Keratinocyte (primary cell): ENCODE measurements at regions not wholly inside any gene's neighbourhood (a gene's known extent, or its start where the extent isn't known, plus 50 kb on each side); places are given as distances from the start of the nearest gene placed in this dataset.

Source experiments
- DNase-seq: peaks from one replicate; pipeline ENCODE4 v3.0.0-alpha.2; 2011; ENCODE audit warnings: low read depth, missing footprints, low spot score
- FAIRE-seq: peaks from 2 replicates; lab custom pipeline; 2011; peaks lifted over from hg19 to GRCh38; lab: Jason Lieb, UNC
- H2AFZ ChIP-seq: 2 replicates; pipeline ENCODE4 v1.6.0; 2012; ENCODE audit warnings: low read length, control low read depth, inconsistent platforms; ENCODE audit not compliant: control insufficient read depth
- H3K27ac ChIP-seq: 2 replicates; pipeline ENCODE4 v1.5.1; 2011; ENCODE audit warnings: low read length; ENCODE audit not compliant: control insufficient read depth, insufficient read depth
- H3K27me3 ChIP-seq: 3 replicates; pipeline ENCODE4 v1.6.0; 2011; ENCODE audit warnings: low read length; ENCODE audit not compliant: control insufficient read depth, insufficient read depth; ENCODE audit errors: extremely low read depth
- H3K36me3 ChIP-seq, 2 experiments: 2 replicates in 1 of 2; 3 replicates in 1 of 2; pipeline ENCODE4 v1.5.1; 2011; ENCODE audit warnings: low read length in 2 of 2, mild to moderate bottlenecking in 1 of 2; ENCODE audit not compliant: control insufficient read depth in 2 of 2, insufficient read depth in 2 of 2; ENCODE audit errors: extremely low read depth in 1 of 2
- H3K4me1 ChIP-seq: 3 replicates; pipeline ENCODE4 v1.5.1; 2011; ENCODE audit warnings: low read length; ENCODE audit not compliant: control insufficient read depth, insufficient read depth; ENCODE audit errors: extremely low read depth
- H3K4me2 ChIP-seq: 3 replicates; pipeline ENCODE4 v1.6.0; 2011; ENCODE audit warnings: low read depth, low read length; ENCODE audit not compliant: control insufficient read depth, insufficient read depth; ENCODE audit errors: extremely low read depth
- H3K4me3 ChIP-seq, 3 experiments: fragments of 200-600 bp in 1 of 3; sonication (generic) in 1 of 3; 2 replicates in 2 of 3; 3 replicates in 1 of 3; pipeline ENCODE4 v1.5.1; 2011 to 2016; ENCODE audit warnings: low read length in 3 of 3, mild to moderate bottlenecking in 3 of 3, control low read depth in 2 of 3, inconsistent platforms in 1 of 3, low read depth in 1 of 3, mixed read lengths in 1 of 3, mixed run types in 1 of 3, moderate library complexity in 1 of 3; ENCODE audit not compliant: control insufficient read depth in 2 of 3, insufficient read depth in 2 of 3; ENCODE audit errors: extremely low read depth in 1 of 3
- H3K79me2 ChIP-seq: 2 replicates; pipeline ENCODE4 v1.6.0; 2012; ENCODE audit warnings: low read length; ENCODE audit not compliant: control insufficient read depth, insufficient read depth
- H3K9ac ChIP-seq: 3 replicates; pipeline ENCODE4 v1.6.0; 2011; ENCODE audit warnings: low read length; ENCODE audit not compliant: control insufficient read depth, insufficient read depth; ENCODE audit errors: extremely low read depth
- H3K9me1 ChIP-seq: 3 replicates; pipeline ENCODE4 v1.6.0; 2011; ENCODE audit warnings: low read length; ENCODE audit not compliant: control insufficient read depth, insufficient read depth; ENCODE audit errors: extremely low read depth
- H3K9me3 ChIP-seq: 2 replicates; pipeline ENCODE4 v1.5.1; 2012; ENCODE audit warnings: low read depth, low read length; ENCODE audit not compliant: control insufficient read depth
- H4K20me1 ChIP-seq: 3 replicates; pipeline ENCODE4 v1.6.0; 2011; ENCODE audit warnings: low read length; ENCODE audit not compliant: control insufficient read depth, insufficient read depth; ENCODE audit errors: extremely low read depth
- CTCF ChIP-seq, 3 experiments: IDR thresholded peaks in 1 of 3; conservative IDR thresholded peaks in 1 of 3; optimal IDR thresholded peaks in 1 of 3; 2 replicates in 2 of 3; 3 replicates in 1 of 3; pipeline versions ENCODE3 to v1.5.1; 2011; ENCODE audit warnings: low read length in 3 of 3, mild to moderate bottlenecking in 3 of 3, moderate library complexity in 2 of 3, control low read depth in 1 of 3, inconsistent platforms in 1 of 3; ENCODE audit not compliant: insufficient read depth in 2 of 3; ENCODE audit errors: extremely low read depth in 1 of 3
- EZH2 ChIP-seq: IDR thresholded peaks from one replicate; pipeline ENCODE4 v1.6.1; 2012; ENCODE audit warnings: inconsistent platforms, mild to moderate bottlenecking, low read length, moderate library complexity
- dilution Hi-C: fragments of 300-500 bp; cut with MboI; formaldehyde crosslinking; loops from one replicate; pipeline ENCODE4 v1.7.0; 2020; ENCODE audit warnings: low sequenced_read_pairs; ENCODE audit not compliant: extremely low pct_ligation_motif_present

GRCh38 chr16:77067900-77068299, 123.1 kb upstream of the MON1B start:
- H3K4me1 ChIP-seq: no peaks in the 10 kb centered on the region
- H3K4me2 ChIP-seq: no peak overlapping the region
- H4K20me1 ChIP-seq: no peaks in the 10 kb centered on the region
- H3K9ac ChIP-seq: no peak overlapping the region
- TF ChIP-seq EZH2 (no peak), CTCF (optimal IDR thresholded peaks at IDR 0.05 in 1 of 3, IDR thresholded peaks at IDR 0.05 in 1 of 3, conservative IDR thresholded peaks at IDR 0.05 in 1 of 3; ENCODE audit: extremely low read depth in 1 of 3, insufficient read depth in 2 of 3, low read length in 3 of 3) (no peak)
- H3K9me1 ChIP-seq: no peaks in the 10 kb centered on the region
- no peaks in the 10 kb centered on the region for H3K79me2 ChIP-seq
- no peak overlapping the region for H3K27ac ChIP-seq
- FAIRE-seq (no peak), DNase-seq (no peak)
- no peaks in the 10 kb centered on the region for H3K27me3 ChIP-seq
- no peak overlapping the region for H3K4me3 ChIP-seq
- dilution Hi-C loops: no loop called here
- H3K9me3 ChIP-seq: no peaks in the 10 kb centered on the region
- H3K36me3 ChIP-seq: no peaks in the 10 kb centered on the region
- no peak overlapping the region for H2AFZ ChIP-seq

GRCh38 chr16:77068402-77068801, 122.6 kb upstream of the MON1B start:
- H2AFZ ChIP-seq: no peak overlapping the region
- FAIRE-seq (no peak), DNase-seq (no peak)
- dilution Hi-C loops: no loop called here
- no peaks in the 10 kb centered on the region for H3K27me3 ChIP-seq
- TF ChIP-seq EZH2: no peak
- no peak for TF ChIP-seq CTCF (optimal IDR thresholded peaks at IDR 0.05 in 1 of 3, IDR thresholded peaks at IDR 0.05 in 1 of 3, conservative IDR thresholded peaks at IDR 0.05 in 1 of 3; ENCODE audit: extremely low read depth in 1 of 3, insufficient read depth in 2 of 3, low read length in 3 of 3)
- no peaks in the 10 kb centered on the region for H3K79me2 ChIP-seq
- H3K9me1 ChIP-seq: no peaks in the 10 kb centered on the region
- H3K4me1 ChIP-seq: no peaks in the 10 kb centered on the region
- no peaks in the 10 kb centered on the region for H3K9me3 ChIP-seq
- no peaks in the 10 kb centered on the region for H4K20me1 ChIP-seq
- no peak overlapping the region for H3K4me2 ChIP-seq
- H3K27ac ChIP-seq: no peak overlapping the region
- no peaks in the 10 kb centered on the region for H3K36me3 ChIP-seq
- no peak overlapping the region for H3K4me3 ChIP-seq
- H3K9ac ChIP-seq: no peak overlapping the region
